ENCODE measurements at regions not wholly inside any gene's neighbourhood (a gene's known extent, or its start where the extent isn't known, plus 50 kb on each side); places are given as distances from the start of the nearest gene placed in this dataset.

DNA sequence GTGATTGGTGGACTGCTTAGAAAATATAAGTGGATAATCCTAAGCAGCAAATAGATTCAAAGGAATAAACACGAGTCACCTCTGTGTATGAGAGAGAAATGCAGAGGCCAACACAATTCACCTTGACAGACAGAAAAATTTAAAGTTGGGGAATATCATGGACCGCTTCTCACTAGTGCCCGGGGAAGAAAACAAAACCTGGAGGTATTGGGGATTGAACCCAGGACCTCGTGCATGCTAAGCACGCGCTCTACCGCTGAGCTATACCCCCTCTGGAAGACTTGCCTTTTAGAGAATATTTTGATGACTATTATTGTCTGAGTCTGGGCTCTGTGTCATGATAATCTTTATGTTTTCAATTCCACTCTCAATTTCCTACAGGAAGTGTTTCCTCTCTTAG lies 111.9 kb downstream of the TRIM27 start:
- peaks cover 100% of the 10 kb centered on the region for H3K27me3 Mint-ChIP-seq
- DNase-seq = no peak
- peaks cover 78% of the 10 kb centered on the region for H3K27me3 ChIP-seq (ENCODE audit: control insufficient read depth, insufficient read depth, low read length)

DNA sequence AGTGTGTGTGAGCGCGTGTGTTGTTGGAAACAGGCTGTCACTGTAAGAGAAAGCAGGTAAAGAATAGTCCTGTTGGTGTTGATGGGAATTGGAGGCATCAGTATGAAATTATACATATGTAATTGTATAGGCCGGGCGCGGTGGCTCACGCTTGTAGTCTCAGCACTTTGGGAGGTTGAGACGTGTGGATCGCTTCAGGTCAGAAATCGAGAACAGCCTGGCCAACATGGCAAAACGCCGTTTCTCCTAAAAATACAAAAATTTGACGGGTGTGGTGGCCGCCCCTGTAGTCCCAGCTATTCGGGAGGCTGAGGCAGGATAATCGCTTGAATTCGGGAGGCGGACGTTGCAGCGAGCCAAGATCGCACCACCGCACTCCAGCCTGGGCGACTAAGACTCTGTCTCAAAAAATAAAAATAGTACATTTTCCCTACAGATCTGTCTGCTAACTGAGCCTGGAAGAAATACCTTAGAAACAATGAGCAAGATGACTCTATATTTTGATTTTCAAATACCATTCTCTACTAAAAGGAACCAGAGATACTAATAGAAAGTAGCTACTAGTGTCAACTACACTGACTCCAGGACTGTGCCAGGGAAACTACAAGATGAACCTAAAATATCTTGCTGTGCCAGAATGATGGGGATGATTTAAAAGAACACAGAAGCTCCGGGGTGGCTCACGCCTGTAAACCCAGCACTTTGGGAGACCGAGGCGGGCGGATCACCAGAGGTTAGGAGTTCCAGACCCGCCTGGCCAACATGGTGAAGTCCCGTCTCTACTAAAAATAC lies 110.8 kb downstream of the TRIM27 start:
- no peaks in the 10 kb centered on the region for H3K36me3 ChIP-seq (ENCODE audit: control insufficient read depth, insufficient read depth, low read length)
- no peak overlapping the region for H3K27ac ChIP-seq (ENCODE audit: insufficient read depth, low read length, poor library complexity, severe bottlenecking)
- H3K27ac Mint-ChIP-seq = no peak overlapping the region
- ATAC-seq (ENCODE audit: low read depth in 2 of 2) (no peak), DNase-seq (no peak)
- H3K4me3 ChIP-seq (ENCODE audit: low read depth, low read length) = no peak overlapping the region
- H3K27me3 Mint-ChIP-seq = peaks cover 100% of the 10 kb centered on the region
- H3K9me3 ChIP-seq (ENCODE audit: control insufficient read depth in 2 of 2, low read length in 2 of 2) = peaks cover 24 to 39% of the 10 kb centered on the region in 2 experiments
- peaks cover 0 to 19% (median 18%) of the 10 kb centered on the region in 4 donors for H3K4me1 Mint-ChIP-seq
- peaks cover 4% of the 10 kb centered on the region for H3K36me3 Mint-ChIP-seq
- H3K9me3 Mint-ChIP-seq = peaks cover 0 to 39% (median 16%) of the 10 kb centered on the region in 7 donors
- peaks cover 3% of the 10 kb centered on the region for H3K4me1 ChIP-seq (ENCODE audit: control insufficient read depth, insufficient read depth, low read length, poor library complexity, severe bottlenecking)
- H3K4me3 Mint-ChIP-seq = peak overlapping the region in 2 of 4 donors; percentile 3 to 13
- H3K27me3 ChIP-seq (ENCODE audit: control insufficient read depth, insufficient read depth, low read length) = peaks cover 85% of the 10 kb centered on the region

More for the DNA sequence above, 111.9 kb downstream of the TRIM27 start:
- no peak for ATAC-seq (ENCODE audit: low read depth in 2 of 2)
- no peaks in the 10 kb centered on the region for H3K36me3 ChIP-seq (ENCODE audit: control insufficient read depth, insufficient read depth, low read length)
- Mint-ChIP-seq H3K36me3 (peaks cover 4% of the 10 kb centered on the region), H3K4me1 (peaks cover 0 to 19% (median 18%) of the 10 kb centered on the region in 4 donors), H3K4me3 (no peak overlapping the region), H3K27ac (no peak overlapping the region), H3K9me3 (peaks cover 0 to 40% (median 17%) of the 10 kb centered on the region in 7 donors)
- peaks cover 3% of the 10 kb centered on the region for H3K4me1 ChIP-seq (ENCODE audit: control insufficient read depth, insufficient read depth, low read length, poor library complexity, severe bottlenecking)
- H3K4me3 ChIP-seq (ENCODE audit: low read depth, low read length) = no peak overlapping the region
- H3K9me3 ChIP-seq (ENCODE audit: control insufficient read depth in 2 of 2, low read length in 2 of 2) = peaks cover 24 to 41% of the 10 kb centered on the region in 2 experiments
- no peak overlapping the region for H3K27ac ChIP-seq (ENCODE audit: insufficient read depth, low read length, poor library complexity, severe bottlenecking)

DNA sequence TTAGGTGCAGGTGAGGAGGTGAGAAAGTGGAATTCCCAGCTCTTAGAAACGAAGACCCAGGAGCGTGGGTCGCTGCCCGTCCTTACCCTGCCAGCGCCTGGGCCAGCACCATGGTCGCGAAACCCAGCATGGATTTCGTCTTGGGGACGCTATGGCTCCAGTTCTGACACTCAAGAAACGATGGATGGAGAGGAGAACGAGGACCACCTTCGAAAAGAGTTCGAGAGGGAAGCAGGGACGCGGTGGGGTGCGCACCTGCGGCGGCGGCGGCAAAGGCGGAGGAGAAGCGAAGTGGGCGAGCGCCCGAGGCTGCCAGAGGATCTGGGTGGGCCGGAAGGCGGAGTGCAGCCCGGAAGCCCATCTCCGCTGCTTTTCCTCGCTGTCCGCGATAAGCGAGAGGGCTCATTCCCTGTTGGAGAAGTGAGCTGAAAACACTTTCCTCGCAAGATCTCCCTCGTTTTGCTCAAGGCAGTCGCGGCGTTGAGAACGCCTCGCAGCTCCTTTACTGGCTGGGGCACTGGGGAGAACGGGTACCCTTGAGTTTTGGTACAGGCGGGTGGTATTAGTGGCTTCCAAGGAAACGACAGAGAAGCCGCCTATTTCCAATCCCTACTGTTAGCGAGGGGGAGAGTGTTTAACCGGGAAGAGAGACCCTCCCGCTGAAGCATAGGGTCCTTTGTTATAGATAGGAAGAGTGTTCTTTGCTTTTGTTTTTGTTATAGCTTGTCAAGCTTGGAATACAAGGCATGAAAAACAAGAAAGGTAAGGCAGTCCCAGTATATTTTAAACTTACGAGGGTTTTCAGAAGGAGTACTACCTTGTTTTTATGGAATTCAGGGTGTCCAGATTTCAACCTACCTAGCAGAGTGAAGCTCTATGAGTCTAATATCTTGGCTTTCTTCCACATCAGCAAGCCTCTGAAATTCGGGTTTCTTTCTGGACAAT lies 109.5 kb downstream of the TRIM27 start:
- peak overlapping the region in 1 of 4 donors; percentile 66 for H3K4me3 Mint-ChIP-seq
- Histone ChIP-seq H3K27me3 (ENCODE audit: control insufficient read depth, insufficient read depth, low read length) (peaks cover 90% of the 10 kb centered on the region), H3K9me3 (ENCODE audit: control insufficient read depth in 2 of 2, low read length in 2 of 2) (peaks cover 21 to 33% of the 10 kb centered on the region in 2 experiments), H3K36me3 (ENCODE audit: control insufficient read depth, insufficient read depth, low read length) (no peaks in the 10 kb centered on the region), H3K4me3 (ENCODE audit: low read depth, low read length) (no peak overlapping the region), H3K27ac (ENCODE audit: insufficient read depth, low read length, poor library complexity, severe bottlenecking) (no peak overlapping the region), H3K4me1 (ENCODE audit: control insufficient read depth, insufficient read depth, low read length, poor library complexity, severe bottlenecking) (peaks cover 3% of the 10 kb centered on the region)
- H3K4me1 Mint-ChIP-seq = peaks cover 0 to 19% (median 18%) of the 10 kb centered on the region in 4 donors
- H3K36me3 Mint-ChIP-seq = peaks cover 4% of the 10 kb centered on the region
- peaks cover 0 to 33% (median 17%) of the 10 kb centered on the region in 7 donors for H3K9me3 Mint-ChIP-seq
- H3K27ac Mint-ChIP-seq = peak overlapping the region in 1 of 3 donors; percentile 95
- ATAC-seq (ENCODE audit: low read depth in 2 of 2) (no peak), DNase-seq (no peak)
- peaks cover 97% of the 10 kb centered on the region for H3K27me3 Mint-ChIP-seq

DNA sequence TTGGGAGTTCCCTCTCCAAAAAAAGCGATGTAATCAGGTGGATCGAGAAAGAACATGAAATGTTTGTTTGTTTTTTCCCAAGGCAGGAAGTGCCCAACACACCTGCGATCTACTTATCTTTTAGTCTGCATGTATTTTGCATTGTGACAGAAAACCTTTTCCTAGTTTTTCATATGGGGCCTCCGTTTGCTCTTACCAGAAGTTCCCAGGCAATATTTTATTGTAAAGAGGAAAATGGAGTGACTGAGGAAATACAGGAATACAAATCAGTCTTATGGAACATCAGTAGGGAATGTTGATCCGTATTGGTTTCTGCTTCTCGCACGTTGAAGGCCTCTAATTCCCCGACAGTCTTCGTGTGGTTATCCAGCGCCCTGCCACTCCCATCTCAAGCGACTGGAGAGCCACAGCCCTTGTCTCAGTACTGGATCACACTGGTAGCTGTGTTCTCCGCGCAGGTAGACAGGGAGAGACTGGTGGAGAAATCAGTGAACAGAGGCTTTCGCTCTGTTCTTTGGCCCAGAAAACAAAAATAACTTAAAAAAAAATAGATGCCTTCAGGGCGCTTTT lies 107.4 kb downstream of the TRIM27 start:
- H3K4me1 Mint-ChIP-seq = peaks cover 0 to 16% (median 12%) of the 10 kb centered on the region in 4 donors
- no peak for DNase-seq
- Histone ChIP-seq H3K9me3 (ENCODE audit: control insufficient read depth in 2 of 2, low read length in 2 of 2) (peaks cover 14 to 27% of the 10 kb centered on the region in 2 experiments), H3K4me1 (ENCODE audit: control insufficient read depth, insufficient read depth, low read length, poor library complexity, severe bottlenecking) (peaks cover 3% of the 10 kb centered on the region), H3K4me3 (ENCODE audit: low read depth, low read length) (no peak overlapping the region), H3K27ac (ENCODE audit: insufficient read depth, low read length, poor library complexity, severe bottlenecking) (no peak overlapping the region), H3K36me3 (ENCODE audit: control insufficient read depth, insufficient read depth, low read length) (no peaks in the 10 kb centered on the region), H3K27me3 (ENCODE audit: control insufficient read depth, insufficient read depth, low read length) (peaks cover 73% of the 10 kb centered on the region)
- peaks cover 0 to 26% (median 11%) of the 10 kb centered on the region in 7 donors for H3K9me3 Mint-ChIP-seq
- H3K27ac Mint-ChIP-seq = no peak overlapping the region
- no peak for ATAC-seq (ENCODE audit: low read depth in 2 of 2)
- H3K36me3 Mint-ChIP-seq = no peaks in the 10 kb centered on the region
- H3K4me3 Mint-ChIP-seq = no peak overlapping the region
- H3K27me3 Mint-ChIP-seq = peaks cover 91% of the 10 kb centered on the region

DNA sequence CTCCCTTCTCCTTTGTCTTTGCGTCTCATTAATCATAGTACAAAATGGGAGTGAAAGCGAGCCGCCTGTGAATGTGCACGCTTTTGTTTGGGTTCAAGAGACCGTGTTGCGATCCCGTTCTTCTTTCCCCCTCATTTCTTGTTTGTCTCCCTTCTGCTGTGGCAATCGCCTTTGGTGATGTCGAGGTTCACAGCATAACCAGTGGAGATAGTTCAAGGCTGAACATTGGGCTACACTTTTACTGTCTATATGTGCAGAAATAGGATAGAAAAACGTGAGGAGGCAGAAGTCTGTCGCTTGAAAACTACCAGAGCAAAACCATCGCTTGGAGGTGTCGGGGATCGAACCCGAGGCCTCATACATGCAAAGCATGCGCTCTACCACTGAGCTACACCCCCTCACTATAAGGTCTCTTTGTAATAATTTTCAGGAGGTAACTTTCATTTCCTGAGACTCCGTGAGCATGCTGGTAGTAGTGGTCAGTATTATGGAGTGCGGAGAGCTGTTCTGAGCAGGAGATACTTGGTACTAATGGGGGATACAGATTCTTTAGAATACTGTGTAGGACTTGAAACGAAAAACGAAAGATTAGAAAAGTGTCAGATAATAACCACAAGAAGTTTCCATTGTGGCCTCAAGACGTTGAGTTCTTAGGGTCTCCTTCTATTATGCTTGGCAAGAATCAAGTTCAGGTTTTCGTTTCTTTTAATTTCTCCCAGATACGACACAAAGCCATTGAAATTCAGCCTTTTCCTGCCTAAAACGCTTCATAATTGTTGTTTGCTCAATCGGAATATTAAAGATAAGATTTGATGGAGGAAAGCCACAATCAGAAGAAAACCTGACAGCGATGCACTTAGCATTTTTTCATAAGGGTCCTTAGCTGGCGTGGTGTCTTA lies 106.6 kb downstream of the TRIM27 start:
- H3K4me3 Mint-ChIP-seq = no peak overlapping the region

DNA sequence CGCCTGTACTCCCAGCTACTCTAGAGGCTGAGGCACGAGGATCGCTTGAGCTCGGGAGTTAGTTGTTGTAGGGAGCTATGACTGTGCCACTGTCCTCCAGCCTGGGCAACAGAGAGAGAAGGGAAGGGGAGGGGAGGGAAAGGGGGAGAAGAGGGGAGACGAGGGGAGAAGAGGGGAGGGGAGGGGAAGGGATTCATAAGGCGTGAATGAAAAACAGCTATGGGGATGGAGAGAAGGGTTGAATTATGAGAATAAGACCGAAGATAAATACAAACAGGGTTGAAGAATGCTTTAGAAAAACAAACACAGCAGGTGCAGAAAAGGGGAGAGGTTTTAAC lies 106.0 kb downstream of the TRIM27 start:
- Mint-ChIP-seq H3K9me3 (peaks cover 0 to 21% (median 6%) of the 10 kb centered on the region in 7 donors), H3K27me3 (peaks cover 87% of the 10 kb centered on the region), H3K27ac (no peak overlapping the region), H3K4me3 (no peak overlapping the region), H3K4me1 (peaks cover 0 to 11% (median 8%) of the 10 kb centered on the region in 4 donors), H3K36me3 (no peaks in the 10 kb centered on the region)
- no peak overlapping the region for H3K27ac ChIP-seq (ENCODE audit: insufficient read depth, low read length, poor library complexity, severe bottlenecking)
- no peak for DNase-seq
- H3K4me3 ChIP-seq (ENCODE audit: low read depth, low read length) = no peak overlapping the region
- peaks cover 3% of the 10 kb centered on the region for H3K4me1 ChIP-seq (ENCODE audit: control insufficient read depth, insufficient read depth, low read length, poor library complexity, severe bottlenecking)
- H3K9me3 ChIP-seq (ENCODE audit: control insufficient read depth in 2 of 2, low read length in 2 of 2) = peaks cover 10 to 22% of the 10 kb centered on the region in 2 experiments
- ATAC-seq (ENCODE audit: low read depth in 2 of 2) = no peak
- H3K27me3 ChIP-seq (ENCODE audit: control insufficient read depth, insufficient read depth, low read length) = peaks cover 64% of the 10 kb centered on the region
- H3K36me3 ChIP-seq (ENCODE audit: control insufficient read depth, insufficient read depth, low read length) = no peaks in the 10 kb centered on the region

More for the DNA sequence above, 106.6 kb downstream of the TRIM27 start:
- no peaks in the 10 kb centered on the region for H3K36me3 Mint-ChIP-seq
- Histone ChIP-seq H3K4me1 (ENCODE audit: control insufficient read depth, insufficient read depth, low read length, poor library complexity, severe bottlenecking) (peaks cover 3% of the 10 kb centered on the region), H3K36me3 (ENCODE audit: control insufficient read depth, insufficient read depth, low read length) (no peaks in the 10 kb centered on the region), H3K9me3 (ENCODE audit: control insufficient read depth in 2 of 2, low read length in 2 of 2) (peaks cover 13 to 23% of the 10 kb centered on the region in 2 experiments), H3K27ac (ENCODE audit: insufficient read depth, low read length, poor library complexity, severe bottlenecking) (no peak overlapping the region), H3K4me3 (ENCODE audit: low read depth, low read length) (no peak overlapping the region), H3K27me3 (ENCODE audit: control insufficient read depth, insufficient read depth, low read length) (peaks cover 70% of the 10 kb centered on the region)
- no peak overlapping the region for H3K27ac Mint-ChIP-seq
- peaks cover 0 to 14% (median 11%) of the 10 kb centered on the region in 4 donors for H3K4me1 Mint-ChIP-seq
- peaks cover 0 to 24% (median 8%) of the 10 kb centered on the region in 7 donors for H3K9me3 Mint-ChIP-seq
- DNase-seq (no peak), ATAC-seq (ENCODE audit: low read depth in 2 of 2) (no peak)
- H3K27me3 Mint-ChIP-seq = peaks cover 90% of the 10 kb centered on the region

All from CD4-positive, CD25-positive, alpha-beta regulatory T cell (primary cell).